Right renal pelvis (tissue), 4 donors: ENCODE measurements at regions not wholly inside any gene's neighbourhood (a gene's known extent, or its start where the extent isn't known, plus 50 kb on each side); places are given as distances from the start of the nearest gene placed in this dataset.

Source experiments
- DNase-seq, 4 donors: peaks; one replicate each; pipeline ENCODE4 v3.0.0-alpha.2; 2013; ENCODE audit warnings: low read depth in 4 of 4, low spot score in 3 of 4, missing footprints in 1 of 4

DNA sequence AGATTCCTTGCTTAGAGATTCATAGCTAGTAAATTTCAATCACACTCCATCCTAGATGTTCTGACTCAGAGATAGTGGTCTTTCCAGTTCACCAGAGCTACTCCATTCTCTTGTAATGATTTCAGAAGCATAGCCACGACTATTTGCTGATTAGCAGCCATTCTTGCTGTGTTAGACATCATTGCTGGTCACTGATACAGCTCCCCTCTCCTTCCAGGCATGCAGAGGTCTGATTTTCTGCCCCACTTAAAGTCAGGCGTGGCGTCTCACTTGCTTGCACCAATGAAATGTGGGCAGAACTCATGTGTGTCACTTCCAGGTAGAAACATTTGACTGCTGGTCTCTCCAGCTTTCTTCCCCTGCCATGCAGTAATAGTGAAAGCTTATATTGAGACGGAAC lies 168.9 kb upstream of the JARID2 start:
- no peak for DNase-seq

DNA sequence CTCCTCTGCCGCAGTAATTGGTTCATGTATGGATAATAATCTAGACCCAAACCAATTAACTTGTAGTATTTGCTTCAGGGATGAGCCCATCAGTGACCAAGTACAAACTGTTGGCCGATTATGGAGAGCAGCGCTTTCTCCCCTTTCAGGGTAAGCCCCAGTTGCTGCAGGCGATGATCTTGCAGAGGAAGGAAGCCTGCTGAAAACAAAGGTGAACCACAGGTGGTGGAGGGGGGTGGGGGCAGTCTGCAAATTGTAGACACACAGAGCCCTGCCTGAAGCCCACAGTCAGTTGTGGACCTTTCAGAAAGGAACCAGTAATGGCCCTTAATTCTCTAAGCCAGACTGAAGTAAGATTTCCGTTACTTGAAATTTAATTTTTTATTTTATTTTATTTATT lies 167.9 kb upstream of the JARID2 start:
- no peak for DNase-seq

DNA sequence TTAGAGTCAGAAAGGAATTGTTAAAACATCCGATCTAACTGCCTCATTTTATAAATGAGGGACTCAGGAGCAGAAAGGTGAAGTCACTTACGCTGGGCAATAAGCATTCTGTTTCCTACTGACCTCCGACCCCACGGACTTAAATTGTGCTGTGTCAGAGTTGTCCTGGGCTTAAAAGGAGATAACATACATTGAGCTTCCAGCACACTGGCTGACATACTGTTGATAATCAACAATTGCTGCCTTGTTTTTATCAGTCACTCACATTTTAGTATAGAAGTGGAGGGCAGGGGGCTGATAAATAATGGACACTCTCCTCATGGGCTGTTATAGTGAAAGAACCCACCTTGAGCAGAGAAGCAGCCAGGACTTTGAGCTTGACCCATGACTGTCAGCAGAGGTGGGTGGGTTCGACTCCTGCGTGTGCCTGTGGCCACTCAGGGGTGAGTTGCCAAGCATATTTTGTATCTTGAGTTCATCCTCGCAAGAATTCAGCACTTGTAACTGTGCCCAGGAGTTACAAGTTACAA lies 166.5 kb upstream of the JARID2 start:
- no peak for DNase-seq

DNA sequence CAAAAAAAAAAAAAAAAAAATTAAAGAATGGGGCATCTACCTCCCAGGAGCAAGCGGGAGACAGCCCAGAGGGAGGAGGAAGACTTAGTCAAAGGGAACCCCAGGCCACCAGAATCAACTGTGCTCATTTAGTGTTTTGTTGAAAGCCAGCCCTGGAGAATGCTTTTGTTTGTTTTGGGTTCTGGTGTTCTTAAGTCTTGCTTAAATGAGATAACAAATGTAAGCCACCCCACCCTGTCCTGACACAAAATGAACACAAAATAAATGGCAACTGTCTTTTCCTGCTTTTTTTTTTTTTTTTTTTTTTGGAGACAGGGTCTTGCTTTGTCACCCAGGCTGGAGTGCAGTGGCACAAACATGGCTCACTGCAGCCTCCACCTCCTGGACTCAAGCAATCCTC lies 165.0 kb upstream of the JARID2 start:
- no peak for DNase-seq

DNA sequence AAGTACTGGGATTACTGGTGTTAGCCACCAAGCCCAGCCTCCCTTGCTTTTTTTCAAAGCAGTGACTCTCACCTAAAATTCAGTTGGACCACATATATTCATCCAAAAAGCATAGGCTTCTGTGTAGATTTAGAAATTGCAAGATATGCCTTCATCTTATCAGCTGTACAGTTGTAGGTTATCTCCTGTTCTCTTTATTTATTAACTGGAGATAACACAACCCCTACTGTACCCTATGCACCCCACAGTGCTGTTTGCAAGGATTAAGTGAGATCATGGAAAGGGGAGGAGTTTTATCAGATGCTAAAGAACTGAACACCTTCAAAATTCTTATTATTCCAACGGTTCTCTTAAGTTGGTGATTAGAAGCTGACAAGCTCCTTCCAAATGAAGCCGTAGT lies 164.4 kb upstream of the JARID2 start:
- no peak for DNase-seq

DNA sequence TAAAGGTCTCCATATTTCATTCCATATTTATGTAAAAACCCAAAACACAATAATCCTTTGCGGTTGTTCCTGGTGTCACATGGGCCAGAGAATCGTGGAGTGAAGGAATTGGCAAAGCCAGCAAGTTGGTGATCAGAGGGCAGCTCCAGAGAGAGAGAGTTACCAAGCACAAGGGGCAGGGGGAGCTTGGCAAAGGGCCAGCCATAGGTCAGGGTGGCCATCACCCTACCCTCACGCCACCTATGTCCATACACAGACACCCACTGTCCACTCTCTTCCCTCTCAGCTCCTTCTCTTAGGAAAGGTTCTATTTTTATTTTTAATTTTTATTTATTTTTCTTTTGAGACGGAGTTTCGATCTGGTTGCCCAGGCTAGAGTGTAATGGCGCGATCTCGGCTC lies 163.2 kb upstream of the JARID2 start:
- no peak for DNase-seq

DNA sequence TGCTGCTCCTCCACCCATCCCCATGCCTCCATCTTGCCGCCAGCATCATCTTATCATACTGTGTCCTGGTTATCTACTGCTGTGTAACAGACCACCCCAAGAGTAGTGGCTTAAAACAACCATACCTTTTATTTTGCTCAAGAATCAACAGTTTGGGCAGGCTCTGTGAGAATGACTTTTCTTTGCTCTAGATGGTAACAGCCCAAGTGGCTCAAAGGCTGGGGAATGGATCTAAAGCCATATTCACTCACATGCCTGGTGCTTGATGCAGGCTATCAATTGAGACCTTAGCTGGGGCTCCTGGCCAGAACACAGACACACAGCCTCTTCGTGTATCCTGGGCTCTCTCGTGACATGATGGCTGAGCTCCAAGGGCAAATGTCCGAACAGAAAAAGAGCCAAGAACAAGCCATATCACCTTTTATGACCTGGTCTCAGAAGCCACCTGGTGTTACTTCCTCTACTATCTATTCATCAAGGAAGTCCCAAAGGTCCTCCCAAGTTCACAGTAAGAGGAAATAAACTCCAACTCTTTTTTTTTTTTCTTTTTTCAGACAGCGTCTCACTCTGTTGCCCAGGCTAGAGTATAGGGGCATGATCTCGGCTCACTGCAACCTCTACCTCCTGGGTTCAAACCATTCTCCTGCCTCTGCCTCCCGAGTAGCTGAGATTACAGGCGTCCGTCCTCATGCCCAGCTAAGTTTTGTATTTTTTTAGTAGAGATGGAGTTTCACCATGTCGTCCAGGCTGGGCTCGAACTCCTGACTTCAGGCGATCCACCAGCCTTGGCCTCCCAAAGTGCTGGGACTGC lies 159.3 kb upstream of the JARID2 start:
- no peak for DNase-seq

DNA sequence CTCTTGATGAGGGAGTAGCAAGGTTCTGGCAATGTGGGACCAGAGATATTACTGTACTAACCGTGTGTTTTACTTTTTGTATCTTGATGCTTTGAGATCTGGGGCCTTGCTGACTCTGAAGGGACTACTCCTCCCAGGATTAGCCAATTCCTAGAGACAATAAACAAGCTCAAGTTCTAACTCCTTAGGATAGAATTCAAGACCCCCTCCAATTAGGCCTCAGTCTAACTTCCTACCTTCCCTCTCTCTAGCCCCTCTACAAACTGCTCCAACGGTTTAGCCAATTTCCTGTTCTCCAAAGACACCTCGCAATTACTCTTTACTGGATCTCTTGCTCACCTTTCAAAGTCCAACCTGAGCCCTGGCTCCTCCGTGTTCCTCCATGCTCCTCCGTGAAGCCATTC lies 158.7 kb upstream of the JARID2 start:
- DNase-seq = no peak

DNA sequence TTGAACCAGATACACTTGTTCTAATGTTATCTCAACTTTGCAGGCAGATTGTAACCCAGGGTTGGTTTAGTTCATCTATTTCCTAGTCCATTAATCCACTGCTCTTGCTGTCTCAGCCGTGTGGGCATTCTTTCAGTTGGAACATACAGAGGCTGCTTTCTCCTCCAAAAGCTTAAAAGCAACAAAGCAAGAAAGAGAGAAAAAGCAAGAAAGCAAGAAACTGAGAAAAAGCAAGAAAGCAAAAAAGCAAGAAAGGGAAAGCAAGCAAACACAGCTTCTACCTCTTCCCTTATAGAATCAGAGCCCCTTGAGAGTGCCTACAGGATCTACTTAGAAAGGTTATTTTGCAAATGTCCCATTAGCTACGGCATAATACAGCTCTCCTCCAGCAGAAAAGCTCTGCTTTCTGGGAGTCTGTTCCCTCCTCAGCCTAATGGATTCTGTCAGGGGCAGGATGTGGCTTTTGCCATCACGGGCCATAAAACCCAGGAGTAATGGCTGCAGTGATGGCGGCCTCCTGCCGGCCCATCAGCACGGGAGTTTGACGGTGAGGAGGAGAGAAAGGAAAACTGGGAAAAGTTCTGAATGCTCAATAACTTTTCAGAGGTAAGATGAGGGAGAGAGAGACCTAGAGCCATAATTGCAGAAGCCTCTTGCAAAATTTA lies 156.8 kb upstream of the JARID2 start:
- DNase-seq = peak in 1 of 4 donors; percentile 48

DNA sequence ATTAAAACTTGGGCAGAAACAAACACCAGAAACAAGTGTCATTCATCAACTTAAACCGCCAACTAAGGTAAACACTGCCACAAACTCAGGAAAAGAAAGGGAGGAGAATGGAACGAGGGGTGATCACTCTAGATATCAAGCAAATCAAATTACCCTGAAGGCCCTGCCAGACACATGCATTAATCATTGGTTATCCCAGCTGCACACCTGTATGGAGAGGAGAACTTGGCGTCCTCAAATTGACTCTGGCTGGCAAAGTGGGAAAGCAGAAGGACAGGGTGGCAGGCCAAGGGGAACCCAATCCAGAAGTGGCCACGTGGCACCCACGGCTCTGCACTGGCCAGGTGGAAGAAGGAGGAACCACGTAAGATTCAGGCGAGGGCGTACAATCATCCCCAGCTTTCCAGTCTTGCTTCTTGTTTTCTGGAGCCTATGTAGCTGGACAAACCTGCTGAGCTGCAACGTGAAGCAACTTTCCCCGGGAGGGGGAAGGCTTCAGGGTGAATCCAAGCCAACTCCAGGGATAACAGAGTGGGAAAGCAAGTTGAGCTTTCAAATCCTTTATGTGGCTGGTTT lies 156.2 kb upstream of the JARID2 start:
- peak in 1 of 4 donors; percentile 29 for DNase-seq

DNA sequence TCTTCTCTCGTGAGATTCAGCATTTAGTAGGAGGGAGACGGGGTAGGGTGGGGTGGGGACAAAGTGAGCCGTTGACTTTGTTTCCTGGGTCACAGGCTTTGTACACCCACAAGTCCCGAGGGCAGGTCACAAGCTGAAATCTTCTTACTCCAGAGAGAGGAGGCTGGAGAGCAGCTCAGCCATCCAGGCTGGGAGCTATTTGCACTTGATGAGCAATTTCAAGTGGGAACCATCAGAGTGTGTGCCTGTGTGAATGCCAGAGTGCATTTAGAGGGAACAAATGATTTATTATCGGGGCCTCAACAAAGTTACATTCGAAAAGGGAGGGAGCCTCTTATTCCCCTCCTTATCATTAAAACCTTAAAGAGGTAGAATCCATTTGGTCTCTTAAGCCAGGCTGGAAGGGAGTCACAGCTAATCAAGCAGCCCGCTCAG lies 155.7 kb upstream of the JARID2 start:
- DNase-seq = no peak

DNA sequence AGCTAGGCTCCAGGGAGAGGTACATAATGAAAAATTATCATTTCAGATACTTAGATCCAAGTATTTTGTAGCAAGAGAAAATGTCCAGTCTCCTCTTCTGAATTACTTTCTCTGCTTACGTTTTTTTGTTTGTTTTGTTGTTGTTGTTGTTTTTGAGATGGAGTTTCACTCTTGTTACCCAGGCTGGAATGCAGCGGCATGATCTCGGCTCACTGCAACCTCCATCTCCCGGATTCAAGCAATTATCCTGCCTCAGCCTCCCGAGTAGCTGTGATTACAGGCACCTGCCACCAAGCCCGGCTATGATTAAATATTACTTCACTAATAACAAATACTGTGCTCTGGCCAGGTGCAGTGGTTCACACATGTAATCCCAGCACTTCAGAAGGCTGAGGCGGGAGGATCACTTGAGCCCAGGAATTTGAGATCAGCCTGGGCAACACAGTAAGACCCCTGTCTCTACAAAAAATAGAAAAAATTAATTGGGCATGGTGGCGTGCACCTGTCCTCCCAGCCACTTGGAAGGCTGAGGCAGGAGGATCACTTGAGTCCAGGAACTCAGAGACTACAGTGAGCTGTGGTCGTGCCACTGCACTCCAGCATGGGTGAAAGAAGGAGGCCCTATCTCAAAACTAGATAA lies 155.0 kb upstream of the JARID2 start:
- DNase-seq = no peak

DNA sequence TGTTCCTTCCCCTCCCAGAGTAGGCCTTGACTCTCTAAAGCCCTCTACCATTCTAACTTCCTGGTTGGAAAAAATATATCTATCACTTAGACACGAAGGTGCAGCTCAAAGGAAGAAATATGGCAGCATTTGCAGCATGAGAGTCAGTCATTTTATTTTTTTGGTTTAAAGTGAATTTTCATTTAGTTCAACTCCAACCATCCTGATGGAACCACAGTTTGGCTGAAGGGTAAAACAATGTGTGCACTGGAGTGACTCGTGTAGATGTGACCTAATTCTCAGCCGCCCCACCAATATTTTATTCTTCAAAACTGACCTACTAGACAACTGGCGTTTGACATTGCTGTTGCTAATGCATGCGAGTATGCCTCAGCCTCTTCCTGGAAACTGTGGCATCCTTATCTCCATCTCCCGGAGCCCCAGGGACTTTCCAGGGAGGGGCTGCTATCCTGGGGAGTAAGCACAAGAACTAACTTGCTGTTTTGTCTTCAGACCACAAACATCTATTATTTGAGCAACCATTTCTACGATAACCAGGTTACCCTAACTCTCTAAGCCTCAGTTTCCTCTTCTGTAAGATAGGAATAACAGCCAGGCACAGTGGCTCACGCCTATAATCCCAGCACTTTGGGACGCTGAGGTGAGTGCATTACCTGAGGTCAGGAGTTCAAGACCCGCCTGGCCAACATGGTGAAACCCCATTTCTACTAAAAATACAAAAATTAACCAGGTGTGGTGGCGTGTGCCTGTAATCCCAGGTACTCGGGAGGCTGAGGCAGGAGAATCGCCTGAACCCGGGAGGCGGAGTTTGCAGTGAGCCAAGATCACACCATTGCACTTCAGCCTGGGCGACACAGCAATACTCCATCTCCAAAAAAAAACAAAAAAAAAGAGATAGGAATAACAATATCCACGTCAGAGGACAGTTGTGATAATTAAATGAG lies 148.7 kb upstream of the JARID2 start:
- DNase-seq = no peak

DNA sequence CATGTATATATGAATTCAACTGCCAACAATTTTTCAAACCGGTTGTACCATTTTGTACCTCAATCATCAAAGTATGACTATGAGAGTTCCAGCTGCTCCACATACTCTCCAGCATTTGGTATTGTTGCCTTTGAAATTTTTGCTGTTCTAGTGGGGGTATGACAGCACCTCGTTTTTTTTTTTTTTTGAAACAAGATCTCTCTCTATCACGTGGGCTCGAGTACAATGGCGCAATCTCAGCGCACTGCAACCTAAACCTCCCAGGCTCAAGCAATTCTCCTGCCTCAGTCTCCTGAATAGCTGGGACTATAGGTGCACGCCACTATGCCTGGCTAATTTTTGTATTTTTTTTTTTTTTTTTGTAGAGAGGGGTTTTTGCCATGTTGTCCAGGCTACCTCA lies 144.7 kb upstream of the JARID2 start:
- no peak for DNase-seq

DNA sequence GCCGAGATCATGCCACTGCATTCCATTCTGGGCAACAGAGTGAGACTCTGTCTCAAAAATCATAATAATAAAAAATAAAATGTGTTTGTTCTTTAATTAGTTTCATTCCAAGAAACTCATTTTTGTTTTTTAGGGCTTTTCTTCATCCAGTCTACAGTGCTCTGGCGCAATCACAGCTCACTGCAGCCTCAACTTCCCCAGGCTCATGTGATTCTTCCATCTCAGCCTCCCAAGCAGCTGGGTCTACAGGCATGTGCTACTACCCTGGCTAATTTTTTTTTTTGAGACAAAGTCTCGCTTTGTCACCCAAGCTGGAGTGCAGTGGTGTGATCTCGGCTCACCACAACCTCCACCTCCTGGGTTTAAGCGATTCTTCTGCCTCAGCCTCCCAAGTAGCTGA lies 143.6 kb upstream of the JARID2 start:
- no peak for DNase-seq

DNA sequence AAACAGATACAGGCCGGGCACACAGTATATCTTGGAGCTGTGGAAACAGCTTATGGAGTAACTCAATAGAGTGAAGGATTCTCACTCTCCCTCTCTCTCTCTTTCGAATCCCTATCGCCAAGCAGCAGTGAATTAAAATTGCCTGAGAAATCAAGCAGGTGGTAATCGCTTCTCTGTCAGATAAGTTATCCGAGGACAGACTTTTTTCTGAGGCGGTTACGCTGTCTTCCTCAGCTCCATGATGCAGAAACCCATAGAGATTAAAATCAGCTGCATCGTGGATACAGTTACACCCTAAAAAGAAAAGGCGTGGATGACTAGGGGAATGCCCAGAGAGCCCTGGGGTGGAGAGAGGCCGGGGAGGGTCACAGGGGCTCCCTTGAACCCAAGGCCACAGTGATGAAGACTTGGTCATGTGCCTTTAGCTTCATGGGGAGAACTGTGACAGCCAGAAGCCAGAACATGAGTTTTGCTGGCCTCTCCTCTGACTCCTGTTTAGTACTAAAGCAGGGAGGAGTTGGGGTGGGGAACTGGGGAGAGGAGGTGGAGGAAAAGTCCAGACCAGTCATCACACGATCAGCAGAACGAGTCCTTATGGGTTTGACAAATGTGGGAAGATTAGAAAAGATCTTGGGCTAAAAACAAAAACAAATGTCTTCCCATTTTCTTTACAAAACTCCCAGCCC lies 138.8 kb upstream of the JARID2 start:
- no peak for DNase-seq

DNA sequence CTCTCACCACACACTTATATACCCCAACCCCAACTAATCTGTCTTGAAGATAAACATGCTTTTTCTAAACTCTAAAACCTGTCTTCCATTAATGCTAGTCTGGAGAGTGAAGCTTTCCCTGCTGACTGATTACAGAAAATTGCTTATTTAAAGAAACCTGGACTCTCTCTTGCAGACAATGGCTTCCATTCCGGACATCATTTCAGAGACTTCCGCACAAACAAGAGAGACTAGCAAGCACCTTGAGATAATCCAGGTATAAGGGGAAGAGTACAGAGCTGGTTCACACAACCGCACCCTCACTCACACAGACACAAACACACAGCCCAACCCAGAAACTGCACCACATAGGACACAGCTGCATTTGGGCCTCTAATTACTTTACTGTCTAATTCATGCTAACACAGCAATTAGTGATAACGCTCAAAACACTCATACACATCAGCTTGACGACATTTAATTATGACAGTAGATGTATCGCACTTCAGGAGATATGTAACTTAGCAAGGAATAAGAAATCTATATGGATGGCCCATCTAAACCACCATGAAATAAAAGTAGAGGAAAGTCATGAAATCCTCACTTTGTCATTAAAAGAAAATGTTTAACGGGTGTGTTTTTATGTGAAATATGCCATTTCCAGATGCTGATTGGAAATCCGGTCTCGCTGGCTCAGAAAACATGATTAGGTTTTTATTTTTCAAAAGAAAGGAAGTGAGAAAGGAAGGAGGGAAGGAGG lies 138.1 kb upstream of the JARID2 start:
- DNase-seq = no peak

DNA sequence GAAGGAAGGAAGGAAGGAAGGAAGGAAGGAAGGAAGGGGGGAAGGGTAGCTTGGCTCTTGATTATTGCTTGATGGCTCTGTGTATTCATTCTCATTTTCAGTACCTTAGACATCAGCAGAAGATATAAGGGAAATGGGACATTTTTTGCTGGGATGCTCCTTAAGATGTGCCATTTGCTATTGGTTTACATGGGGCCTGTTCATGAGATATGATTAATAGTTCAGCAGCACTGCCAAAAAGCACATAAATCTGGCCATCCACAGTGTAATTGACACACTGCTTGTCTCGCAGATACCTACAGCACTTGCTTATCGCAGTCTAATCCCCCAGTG lies 137.5 kb upstream of the JARID2 start:
- DNase-seq = no peak
